PC-3 (cell line): ENCODE measurements at regions not wholly inside any gene's neighbourhood (a gene's known extent, or its start where the extent isn't known, plus 50 kb on each side); places are given as distances from the start of the nearest gene placed in this dataset.

ENCODE experiments used
- EZH2phosphoT487 ChIP-seq: fragments of 300-600 bp; sonication (generic); IDR thresholded peaks from 2 replicates; pipeline ENCODE4 v1.6.1; 2018; ENCODE audit warnings: mild to moderate bottlenecking, antibody characterized with exemption, low read length, borderline replicate concordance
- TF ChIP-seq, protein P1 (sequence below): fragments of 300-600 bp; sonication (generic); conservative IDR thresholded peaks from 2 replicates; pipeline ENCODE4 v1.5.1; 2017; ENCODE audit warnings: antibody characterized with exemption, low read depth, mild to moderate bottlenecking, low read length

DNA sequence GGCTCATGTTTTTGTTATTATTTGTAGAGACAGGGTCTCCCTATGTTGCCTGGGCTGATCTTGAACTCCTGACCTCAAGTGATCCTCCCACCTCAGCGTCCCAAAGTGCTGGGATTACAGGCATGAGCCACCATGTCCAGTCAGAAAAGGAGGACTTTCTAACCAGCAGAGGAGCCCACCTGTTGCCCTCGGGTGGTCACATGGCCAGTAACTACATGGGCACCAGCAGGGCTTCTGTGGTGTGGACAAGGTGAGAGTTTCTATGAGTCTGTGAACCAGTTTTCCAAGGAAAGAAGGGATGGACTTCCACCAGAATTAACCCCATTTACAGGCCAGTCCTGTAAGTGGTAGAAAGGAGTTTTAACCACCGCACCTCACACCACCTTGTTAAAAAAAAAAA lies 125.4 kb downstream of the RIN2 start:
- TF ChIP-seq, protein P1, sequence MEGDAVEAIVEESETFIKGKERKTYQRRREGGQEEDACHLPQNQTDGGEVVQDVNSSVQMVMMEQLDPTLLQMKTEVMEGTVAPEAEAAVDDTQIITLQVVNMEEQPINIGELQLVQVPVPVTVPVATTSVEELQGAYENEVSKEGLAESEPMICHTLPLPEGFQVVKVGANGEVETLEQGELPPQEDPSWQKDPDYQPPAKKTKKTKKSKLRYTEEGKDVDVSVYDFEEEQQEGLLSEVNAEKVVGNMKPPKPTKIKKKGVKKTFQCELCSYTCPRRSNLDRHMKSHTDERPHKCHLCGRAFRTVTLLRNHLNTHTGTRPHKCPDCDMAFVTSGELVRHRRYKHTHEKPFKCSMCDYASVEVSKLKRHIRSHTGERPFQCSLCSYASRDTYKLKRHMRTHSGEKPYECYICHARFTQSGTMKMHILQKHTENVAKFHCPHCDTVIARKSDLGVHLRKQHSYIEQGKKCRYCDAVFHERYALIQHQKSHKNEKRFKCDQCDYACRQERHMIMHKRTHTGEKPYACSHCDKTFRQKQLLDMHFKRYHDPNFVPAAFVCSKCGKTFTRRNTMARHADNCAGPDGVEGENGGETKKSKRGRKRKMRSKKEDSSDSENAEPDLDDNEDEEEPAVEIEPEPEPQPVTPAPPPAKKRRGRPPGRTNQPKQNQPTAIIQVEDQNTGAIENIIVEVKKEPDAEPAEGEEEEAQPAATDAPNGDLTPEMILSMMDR, result no peak
- no peak for TF ChIP-seq EZH2phosphoT487
